ENCODE measurements at regions not wholly inside any gene's neighbourhood (a gene's known extent, or its start where the extent isn't known, plus 50 kb on each side); places are given as distances from the start of the nearest gene placed in this dataset.

GRCh38 chr4:57249083-57249482 lies 138.9 kb upstream of the IGFBP7 start:
- DNase-seq (ENCODE audit: low spot score): no peak
- CTCF ChIA-PET (ENCODE audit: low intra/inter-chr PET ratio, low total read pairs): no interaction called here
- Histone ChIP-seq H3K4me1 (ENCODE audit: insufficient read depth, low read length) (no peaks in the 10 kb centered on the region), H3K36me3 (replicated peaks in 1 of 2; ENCODE audit: control insufficient read depth in 1 of 2, insufficient read depth in 2 of 2, low read length in 2 of 2) (no peaks in the 10 kb centered on the region), H3K4me3 (replicated peaks in 1 of 3; ENCODE audit: insufficient read depth in 1 of 3, low read depth in 2 of 3, low read length in 3 of 3) (no peak overlapping the region), H4K20me1 (ENCODE audit: insufficient read depth, low read length) (no peaks in the 10 kb centered on the region), H3K9ac (ENCODE audit: insufficient read depth, low read depth, low read length) (no peak overlapping the region), H3K79me2 (ENCODE audit: insufficient read depth, low read length) (no peaks in the 10 kb centered on the region), H3K27ac (ENCODE audit: extremely low read length, insufficient read depth, low read length) (no peak overlapping the region), H3K9me3 (ENCODE audit: low read length) (no peaks in the 10 kb centered on the region), H2AFZ (ENCODE audit: low read length) (no peak overlapping the region), H3K27me3 (ENCODE audit: control insufficient read depth in 1 of 2, insufficient read depth in 2 of 2, low read length in 2 of 2) (no peaks in the 10 kb centered on the region), H3K4me2 (ENCODE audit: low read depth, low read length) (no peak overlapping the region)
- 0% methylated on average over 1 of the region's 1 CpG for WGBS (ENCODE audit: low lambda C conversion rate)
- no TSS peak for BruUV-seq (replicated peaks)
- TF ChIP-seq THAP8 (CRISPR knock-in tag; IDR thresholded peaks at IDR 0.05; ENCODE audit: borderline replicate concordance): no peak
- no peak for FAIRE-seq
- POLR2A ChIA-PET: no interaction called here
- no peak for ATAC-seq
- intact Hi-C loops (cut with micrococcal nuclease; ENCODE audit: unreplicated experiment) (no loop called here), in situ Hi-C loops (cut with HindIII; ENCODE audit: extremely low pct_ligation_motif_present, low pct_unique_long_range_greater_than_20kb) (no loop called here)

- CTCF ChIA-PET (ENCODE audit: low intra/inter-chr PET ratio, low total read pairs): no interaction called here
- no peak overlapping the region for H3K9ac ChIP-seq (ENCODE audit: insufficient read depth, low read depth, low read length)
- WGBS (ENCODE audit: low lambda C conversion rate): 2% methylated on average over 2 of the region's 2 CpGs
- no peak overlapping the region for H3K4me2 ChIP-seq (ENCODE audit: low read depth, low read length)
- no peaks in the 10 kb centered on the region for H3K79me2 ChIP-seq (ENCODE audit: insufficient read depth, low read length)
- H3K4me3 ChIP-seq (replicated peaks in 1 of 3; ENCODE audit: insufficient read depth in 1 of 3, low read depth in 2 of 3, low read length in 3 of 3): no peak overlapping the region
- no peak for ATAC-seq
- H3K36me3 ChIP-seq (replicated peaks in 1 of 2; ENCODE audit: control insufficient read depth in 1 of 2, insufficient read depth in 2 of 2, low read length in 2 of 2): no peaks in the 10 kb centered on the region
- in situ Hi-C loops (cut with HindIII; ENCODE audit: extremely low pct_ligation_motif_present, low pct_unique_long_range_greater_than_20kb): no loop called here
- no peak overlapping the region for H3K27ac ChIP-seq (ENCODE audit: extremely low read length, insufficient read depth, low read length)
- no peaks in the 10 kb centered on the region for H4K20me1 ChIP-seq (ENCODE audit: insufficient read depth, low read length)
- no TSS peak for BruUV-seq (replicated peaks)
- H3K4me1 ChIP-seq (ENCODE audit: insufficient read depth, low read length): no peaks in the 10 kb centered on the region
- H2AFZ ChIP-seq (ENCODE audit: low read length): no peak overlapping the region
- no peaks in the 10 kb centered on the region for H3K9me3 ChIP-seq (ENCODE audit: low read length)
- no peak for DNase-seq (ENCODE audit: low spot score)
- no peaks in the 10 kb centered on the region for H3K27me3 ChIP-seq (ENCODE audit: control insufficient read depth in 1 of 2, insufficient read depth in 2 of 2, low read length in 2 of 2)
- intact Hi-C loops (cut with micrococcal nuclease; ENCODE audit: unreplicated experiment): no loop called here
- FAIRE-seq: no peak
- POLR2A ChIA-PET: no interaction called here
- TF ChIP-seq NR1H2 (CRISPR knock-in tag; IDR thresholded peaks at IDR 0.05; ENCODE audit: borderline replicate concordance, low read depth) (no peak), ZBTB7A (CRISPR knock-in tag; IDR thresholded peaks at IDR 0.05) (no peak), ZNF432 (CRISPR knock-in tag; IDR thresholded peaks at IDR 0.05; ENCODE audit: borderline replicate concordance) (no peak), FOXM1 (CRISPR knock-in tag; IDR thresholded peaks at IDR 0.05) (no peak), ZFYVE20 (CRISPR knock-in tag; IDR thresholded peaks at IDR 0.05; ENCODE audit: borderline replicate concordance, low read depth) (no peak), ZNF790 (CRISPR knock-in tag; IDR thresholded peaks at IDR 0.05; ENCODE audit: borderline replicate concordance) (no peak), GFI1 (CRISPR knock-in tag; IDR thresholded peaks at IDR 0.05; ENCODE audit: borderline replicate concordance) (no peak), ZNF616 (CRISPR knock-in tag; IDR thresholded peaks at IDR 0.05; ENCODE audit: low read depth) (no peak), AGO2 (optimal IDR thresholded peaks at IDR 0.05; ENCODE audit: low read depth, low read length) (no peak), DPF2 (CRISPR knock-in tag; IDR thresholded peaks at IDR 0.05; ENCODE audit: borderline replicate concordance, low read depth) (no peak), ZNF770 (CRISPR knock-in tag; IDR thresholded peaks at IDR 0.05) (no peak), GMEB2 (CRISPR knock-in tag; IDR thresholded peaks at IDR 0.05; ENCODE audit: low read depth) (no peak)
These were observed 132.9 kb upstream of the IGFBP7 start for GRCh38 chr4:57243076-57243475.

All from HepG2 (cell line).